WTC11 (cell line): ENCODE measurements at regions not wholly inside any gene's neighbourhood (a gene's known extent, or its start where the extent isn't known, plus 50 kb on each side); places are given as distances from the start of the nearest gene placed in this dataset.

Experiments used
- ATAC-seq: fragments of 200-7000 bp; cut with Tn5 transposase; 2 replicates; pipeline ENCODE4 v1.10.0; 2021; ENCODE audit warnings: mild to moderate bottlenecking, moderate library complexity
- CTCF ChIA-PET: fragments of 300-600 bp; sonication (Branson Sonifier 250); formaldehyde crosslinking; loops from one replicate; lab custom pipeline; 2021; ENCODE audit warnings: antibody characterized with exemption; lab: Charles Lee
- POLR2A ChIA-PET: fragments of 350-600 bp; sonication (Branson Sonifier 250); formaldehyde crosslinking; loops from one replicate; lab custom pipeline; 2021; ENCODE audit warnings: antibody characterized with exemption; lab: Charles Lee
- DNase-seq: peaks from one replicate; pipeline ENCODE4 v3.0.0; 2021; ENCODE audit warnings: low spot score
- H3K27ac Mint-ChIP-seq: 2 replicates; pipeline ENCODE4 v1.8.0; 2021; ENCODE audit warnings: mixed read lengths
- H3K27me3 Mint-ChIP-seq: 2 replicates; pipeline ENCODE4 v1.8.0; 2021; ENCODE audit warnings: low read depth, mild to moderate bottlenecking, moderate library complexity, mixed read lengths
- H3K36me3 Mint-ChIP-seq: 2 replicates; pipeline ENCODE4 v1.8.0; 2021; ENCODE audit warnings: mixed read lengths
- H3K4me1 Mint-ChIP-seq: 2 replicates; pipeline ENCODE4 v1.8.0; 2022; ENCODE audit warnings: mixed read lengths
- H3K4me3 Mint-ChIP-seq: 2 replicates; pipeline ENCODE4 v1.8.0; 2021; ENCODE audit warnings: mild to moderate bottlenecking, moderate library complexity, mixed read lengths
- H3K9me3 Mint-ChIP-seq: 2 replicates; pipeline ENCODE4 v1.8.0; 2021; ENCODE audit warnings: mixed read lengths
- ELF4 ChIP-seq: sonication (generic); formaldehyde crosslinking; IDR thresholded peaks from 2 replicates; pipeline ENCODE4 v1.8.1; 2022; ENCODE audit warnings: low read depth, mild to moderate bottlenecking, moderate library complexity, missing genetic modification reagents
- FOXK1 ChIP-seq: sonication (generic); formaldehyde crosslinking; IDR thresholded peaks from 2 replicates; pipeline ENCODE4 v1.8.0; 2022; ENCODE audit warnings: mild to moderate bottlenecking, moderate library complexity, missing genetic modification reagents
- HMGA2 ChIP-seq: fragments of 250-450 bp; sonication (Bioruptor Pico); IDR thresholded peaks from 2 replicates; pipeline ENCODE4 v1.4.0; 2021; ENCODE audit warnings: mild to moderate bottlenecking, moderate library complexity
- MYBL2 ChIP-seq: sonication (generic); formaldehyde crosslinking; IDR thresholded peaks from 2 replicates; pipeline ENCODE4 v1.8.1; 2023; ENCODE audit warnings: mild to moderate bottlenecking, moderate library complexity, missing genetic modification reagents
- NFYB ChIP-seq: sonication (generic); formaldehyde crosslinking; conservative IDR thresholded peaks from 2 replicates; pipeline ENCODE4 v1.8.0; 2022; ENCODE audit warnings: low read depth, missing genetic modification reagents
- NR2C2 ChIP-seq: sonication (generic); formaldehyde crosslinking; IDR thresholded peaks from 2 replicates; pipeline ENCODE4 v1.8.0; 2022; ENCODE audit warnings: mild to moderate bottlenecking, missing genetic modification reagents
- OVOL2 ChIP-seq: fragments of 250-450 bp; sonication (Bioruptor Pico); IDR thresholded peaks from 2 replicates; pipeline ENCODE4 v1.9.0; 2021; ENCODE audit warnings: mild to moderate bottlenecking, borderline replicate concordance
- RORB ChIP-seq: fragments of 250-450 bp; sonication (Bioruptor Pico); IDR thresholded peaks from 2 replicates; pipeline ENCODE4 v1.9.0; 2021; ENCODE audit warnings: mild to moderate bottlenecking
- SOX15 ChIP-seq: fragments of 250-450 bp; sonication (Bioruptor Pico); IDR thresholded peaks from 2 replicates; pipeline ENCODE4 v1.9.0; 2021; ENCODE audit warnings: mild to moderate bottlenecking
- TCF7 ChIP-seq: sonication (generic); formaldehyde crosslinking; IDR thresholded peaks from 2 replicates; pipeline ENCODE4 v1.8.0; 2022; ENCODE audit warnings: mild to moderate bottlenecking, low read depth, missing genetic modification reagents, moderate library complexity
- TP53 ChIP-seq: sonication (generic); formaldehyde crosslinking; IDR thresholded peaks from 2 replicates; pipeline ENCODE4 v1.8.1; 2023; ENCODE audit warnings: mild to moderate bottlenecking, missing genetic modification reagents
- ZNF121 ChIP-seq: sonication (generic); formaldehyde crosslinking; IDR thresholded peaks from 2 replicates; pipeline ENCODE4 v1.8.0; 2023; ENCODE audit warnings: missing genetic modification reagents
- ZNF138 ChIP-seq: sonication (generic); formaldehyde crosslinking; conservative IDR thresholded peaks from 2 replicates; pipeline ENCODE4 v1.8.1; 2022; ENCODE audit warnings: mild to moderate bottlenecking, moderate library complexity, missing genetic modification reagents
- ZNF263 ChIP-seq: sonication (generic); formaldehyde crosslinking; IDR thresholded peaks from 2 replicates; pipeline ENCODE4 v1.8.1; 2022; ENCODE audit warnings: low read depth, mild to moderate bottlenecking, moderate library complexity, missing genetic modification reagents
- ZNF396 ChIP-seq: fragments of 250-450 bp; sonication (Bioruptor Pico); IDR thresholded peaks from 2 replicates; pipeline ENCODE4 v1.8.0; 2021; ENCODE audit warnings: mild to moderate bottlenecking, moderate library complexity, borderline replicate concordance
- ZNF423 ChIP-seq: fragments of 250-450 bp; sonication (Bioruptor Pico); IDR thresholded peaks from 2 replicates; pipeline ENCODE4 v2.1.2; 2022; ENCODE audit warnings: mild to moderate bottlenecking, moderate library complexity
- ZNF671 ChIP-seq: fragments of 250-450 bp; sonication (Bioruptor Pico); IDR thresholded peaks from 2 replicates; pipeline ENCODE4 v1.8.0; 2021; ENCODE audit warnings: mild to moderate bottlenecking
- TF ChIP-seq, protein P1 (sequence below): sonication (generic); formaldehyde crosslinking; IDR thresholded peaks from 2 replicates; pipeline ENCODE4 v1.8.0; 2022; ENCODE audit warnings: mild to moderate bottlenecking, missing genetic modification reagents
- TF ChIP-seq, protein P2 (sequence below): sonication (generic); formaldehyde crosslinking; conservative IDR thresholded peaks from 2 replicates; pipeline ENCODE4 v1.8.1; 2022; ENCODE audit warnings: mild to moderate bottlenecking, missing genetic modification reagents
- TF ChIP-seq, protein P3 (sequence below): sonication (generic); formaldehyde crosslinking; IDR thresholded peaks from 2 replicates; pipeline ENCODE4 v1.8.1; 2022; ENCODE audit warnings: low read depth, missing genetic modification reagents, borderline replicate concordance
- TF ChIP-seq, protein P4 (sequence below): sonication (generic); formaldehyde crosslinking; IDR thresholded peaks from 2 replicates; pipeline ENCODE4 v1.8.1; 2023; ENCODE audit warnings: mild to moderate bottlenecking, missing genetic modification reagents, moderate library complexity
- TF ChIP-seq, protein P5 (sequence below): fragments of 250-450 bp; sonication (Bioruptor Pico); IDR thresholded peaks from 2 replicates; pipeline ENCODE4 v1.9.0; 2021; ENCODE audit warnings: mild to moderate bottlenecking
- TF ChIP-seq, protein P6 (sequence below): sonication (generic); formaldehyde crosslinking; IDR thresholded peaks from 2 replicates; pipeline ENCODE4 v1.8.1; 2022; ENCODE audit warnings: missing genetic modification reagents, borderline replicate concordance
- TF ChIP-seq, protein P7 (sequence below): fragments of 250-450 bp; sonication (Bioruptor Pico); conservative IDR thresholded peaks from 2 replicates; pipeline ENCODE4 v1.9.0; 2021; ENCODE audit warnings: mild to moderate bottlenecking

DNA sequence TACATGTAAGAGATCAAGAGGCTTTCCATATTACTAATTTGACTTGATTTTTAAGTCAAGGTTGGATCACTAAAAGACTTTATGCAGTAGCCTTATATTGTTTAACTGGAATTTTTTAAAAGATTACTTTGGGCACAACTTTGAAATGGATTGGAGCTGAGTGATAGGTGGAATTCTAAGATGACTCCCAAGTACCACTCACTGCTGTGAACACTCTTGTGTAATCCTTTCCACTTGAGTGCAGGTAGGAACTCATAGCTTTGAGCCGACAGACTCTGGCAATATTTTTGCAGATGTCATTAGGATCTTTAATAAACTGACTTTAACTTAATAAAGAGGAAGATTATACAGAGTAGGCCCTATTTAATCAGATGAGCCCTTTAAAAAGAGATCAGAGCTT is 831.1 kb upstream of the NCAM2 start (continued):
- TF ChIP-seq ZNF423 (CRISPR knock-in tag) = no peak
- TF ChIP-seq, protein P1, sequence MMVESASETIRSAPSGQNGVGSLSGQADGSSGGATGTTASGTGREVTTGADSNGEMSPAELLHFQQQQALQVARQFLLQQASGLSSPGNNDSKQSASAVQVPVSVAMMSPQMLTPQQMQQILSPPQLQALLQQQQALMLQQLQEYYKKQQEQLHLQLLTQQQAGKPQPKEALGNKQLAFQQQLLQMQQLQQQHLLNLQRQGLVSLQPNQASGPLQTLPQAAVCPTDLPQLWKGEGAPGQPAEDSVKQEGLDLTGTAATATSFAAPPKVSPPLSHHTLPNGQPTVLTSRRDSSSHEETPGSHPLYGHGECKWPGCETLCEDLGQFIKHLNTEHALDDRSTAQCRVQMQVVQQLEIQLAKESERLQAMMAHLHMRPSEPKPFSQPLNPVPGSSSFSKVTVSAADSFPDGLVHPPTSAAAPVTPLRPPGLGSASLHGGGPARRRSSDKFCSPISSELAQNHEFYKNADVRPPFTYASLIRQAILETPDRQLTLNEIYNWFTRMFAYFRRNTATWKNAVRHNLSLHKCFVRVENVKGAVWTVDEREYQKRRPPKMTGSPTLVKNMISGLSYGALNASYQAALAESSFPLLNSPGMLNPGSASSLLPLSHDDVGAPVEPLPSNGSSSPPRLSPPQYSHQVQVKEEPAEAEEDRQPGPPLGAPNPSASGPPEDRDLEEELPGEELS (CRISPR knock-in tag) = no peak
- TF ChIP-seq TP53 = no peak
- no peak for TF ChIP-seq NFYB (CRISPR knock-in tag)
- TF ChIP-seq ZNF263 (CRISPR knock-in tag) = no peak
- TF ChIP-seq FOXK1 (CRISPR knock-in tag) = no peak
- no peak for TF ChIP-seq ZNF138 (CRISPR knock-in tag)
- no peak for TF ChIP-seq ZNF121 (CRISPR knock-in tag)
- TF ChIP-seq, protein P2, sequence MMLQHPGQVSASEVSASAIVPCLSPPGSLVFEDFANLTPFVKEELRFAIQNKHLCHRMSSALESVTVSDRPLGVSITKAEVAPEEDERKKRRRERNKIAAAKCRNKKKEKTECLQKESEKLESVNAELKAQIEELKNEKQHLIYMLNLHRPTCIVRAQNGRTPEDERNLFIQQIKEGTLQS (CRISPR knock-in tag) = no peak
- no peak for TF ChIP-seq TCF7 (CRISPR knock-in tag)

DNA sequence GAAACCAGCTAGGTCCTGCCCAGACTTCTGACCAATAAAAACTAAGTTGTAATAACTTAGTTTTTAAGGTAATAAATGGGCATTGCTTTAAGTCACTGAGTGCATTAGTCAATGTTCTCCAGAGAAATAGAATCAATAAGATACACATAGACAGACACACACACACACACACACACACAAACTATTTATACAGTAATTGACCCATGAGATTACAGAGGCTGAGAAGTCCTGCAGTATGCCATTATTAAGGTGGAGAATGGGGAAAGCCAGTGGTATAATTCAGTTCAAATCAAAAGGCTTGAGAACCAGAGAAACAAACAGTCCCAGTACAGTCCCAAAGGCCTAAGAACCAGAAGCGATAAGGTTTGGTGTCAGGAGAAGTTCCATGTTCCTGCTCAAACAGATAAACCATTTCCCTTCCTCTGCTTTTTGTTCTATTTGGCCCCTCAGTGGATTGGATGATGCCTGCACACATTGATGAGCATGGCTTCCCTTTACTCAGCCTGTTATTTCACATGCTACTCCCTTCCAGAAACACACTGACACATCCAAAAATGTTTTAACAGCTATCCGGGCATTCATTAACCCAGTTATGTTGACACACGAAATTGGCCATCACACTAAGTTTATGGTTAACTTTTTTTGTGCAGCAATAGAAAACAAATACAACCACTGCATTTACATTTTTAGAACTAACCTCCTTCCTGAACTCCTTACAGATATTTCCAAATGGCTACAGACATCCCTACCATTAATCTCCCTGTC is 828.2 kb upstream of the NCAM2 start:
- DNase-seq (no peak), ATAC-seq (no peak)
- no peaks in the 10 kb centered on the region for H3K4me1 Mint-ChIP-seq
- no peak overlapping the region for H3K4me3 Mint-ChIP-seq
- H3K9me3 Mint-ChIP-seq = no peaks in the 10 kb centered on the region
- TF ChIP-seq ELF4 (no peak), ZNF671 (CRISPR knock-in tag) (no peak), NR2C2 (CRISPR knock-in tag) (no peak), RORB (CRISPR knock-in tag) (no peak), ZNF423 (CRISPR knock-in tag) (no peak), ZNF396 (CRISPR knock-in tag) (no peak), SOX15 (CRISPR knock-in tag) (no peak), OVOL2 (CRISPR knock-in tag) (no peak), HMGA2 (no peak), MYBL2 (CRISPR knock-in tag) (no peak)
- TF ChIP-seq, protein P3, sequence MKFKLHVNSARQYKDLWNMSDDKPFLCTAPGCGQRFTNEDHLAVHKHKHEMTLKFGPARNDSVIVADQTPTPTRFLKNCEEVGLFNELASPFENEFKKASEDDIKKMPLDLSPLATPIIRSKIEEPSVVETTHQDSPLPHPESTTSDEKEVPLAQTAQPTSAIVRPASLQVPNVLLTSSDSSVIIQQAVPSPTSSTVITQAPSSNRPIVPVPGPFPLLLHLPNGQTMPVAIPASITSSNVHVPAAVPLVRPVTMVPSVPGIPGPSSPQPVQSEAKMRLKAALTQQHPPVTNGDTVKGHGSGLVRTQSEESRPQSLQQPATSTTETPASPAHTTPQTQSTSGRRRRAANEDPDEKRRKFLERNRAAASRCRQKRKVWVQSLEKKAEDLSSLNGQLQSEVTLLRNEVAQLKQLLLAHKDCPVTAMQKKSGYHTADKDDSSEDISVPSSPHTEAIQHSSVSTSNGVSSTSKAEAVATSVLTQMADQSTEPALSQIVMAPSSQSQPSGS (CRISPR knock-in tag) = no peak
- TF ChIP-seq, protein P4, sequence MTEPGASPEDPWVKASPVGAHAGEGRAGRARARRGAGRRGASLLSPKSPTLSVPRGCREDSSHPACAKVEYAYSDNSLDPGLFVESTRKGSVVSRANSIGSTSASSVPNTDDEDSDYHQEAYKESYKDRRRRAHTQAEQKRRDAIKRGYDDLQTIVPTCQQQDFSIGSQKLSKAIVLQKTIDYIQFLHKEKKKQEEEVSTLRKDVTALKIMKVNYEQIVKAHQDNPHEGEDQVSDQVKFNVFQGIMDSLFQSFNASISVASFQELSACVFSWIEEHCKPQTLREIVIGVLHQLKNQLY (CRISPR knock-in tag) = no peak
- TF ChIP-seq, protein P5, sequence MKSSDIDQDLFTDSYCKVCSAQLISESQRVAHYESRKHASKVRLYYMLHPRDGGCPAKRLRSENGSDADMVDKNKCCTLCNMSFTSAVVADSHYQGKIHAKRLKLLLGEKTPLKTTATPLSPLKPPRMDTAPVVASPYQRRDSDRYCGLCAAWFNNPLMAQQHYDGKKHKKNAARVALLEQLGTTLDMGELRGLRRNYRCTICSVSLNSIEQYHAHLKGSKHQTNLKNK (CRISPR knock-in tag) = no peak
- TF ChIP-seq, protein P6, sequence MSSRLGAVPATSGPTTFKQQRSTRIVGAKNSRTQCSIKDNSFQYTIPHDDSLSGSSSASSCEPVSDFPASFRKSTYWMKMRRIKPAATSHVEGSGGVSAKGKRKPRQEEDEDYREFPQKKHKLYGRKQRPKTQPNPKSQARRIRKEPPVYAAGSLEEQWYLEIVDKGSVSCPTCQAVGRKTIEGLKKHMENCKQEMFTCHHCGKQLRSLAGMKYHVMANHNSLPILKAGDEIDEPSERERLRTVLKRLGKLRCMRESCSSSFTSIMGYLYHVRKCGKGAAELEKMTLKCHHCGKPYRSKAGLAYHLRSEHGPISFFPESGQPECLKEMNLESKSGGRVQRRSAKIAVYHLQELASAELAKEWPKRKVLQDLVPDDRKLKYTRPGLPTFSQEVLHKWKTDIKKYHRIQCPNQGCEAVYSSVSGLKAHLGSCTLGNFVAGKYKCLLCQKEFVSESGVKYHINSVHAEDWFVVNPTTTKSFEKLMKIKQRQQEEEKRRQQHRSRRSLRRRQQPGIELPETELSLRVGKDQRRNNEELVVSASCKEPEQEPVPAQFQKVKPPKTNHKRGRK (CRISPR knock-in tag) = no peak
- TF ChIP-seq, protein P7, sequence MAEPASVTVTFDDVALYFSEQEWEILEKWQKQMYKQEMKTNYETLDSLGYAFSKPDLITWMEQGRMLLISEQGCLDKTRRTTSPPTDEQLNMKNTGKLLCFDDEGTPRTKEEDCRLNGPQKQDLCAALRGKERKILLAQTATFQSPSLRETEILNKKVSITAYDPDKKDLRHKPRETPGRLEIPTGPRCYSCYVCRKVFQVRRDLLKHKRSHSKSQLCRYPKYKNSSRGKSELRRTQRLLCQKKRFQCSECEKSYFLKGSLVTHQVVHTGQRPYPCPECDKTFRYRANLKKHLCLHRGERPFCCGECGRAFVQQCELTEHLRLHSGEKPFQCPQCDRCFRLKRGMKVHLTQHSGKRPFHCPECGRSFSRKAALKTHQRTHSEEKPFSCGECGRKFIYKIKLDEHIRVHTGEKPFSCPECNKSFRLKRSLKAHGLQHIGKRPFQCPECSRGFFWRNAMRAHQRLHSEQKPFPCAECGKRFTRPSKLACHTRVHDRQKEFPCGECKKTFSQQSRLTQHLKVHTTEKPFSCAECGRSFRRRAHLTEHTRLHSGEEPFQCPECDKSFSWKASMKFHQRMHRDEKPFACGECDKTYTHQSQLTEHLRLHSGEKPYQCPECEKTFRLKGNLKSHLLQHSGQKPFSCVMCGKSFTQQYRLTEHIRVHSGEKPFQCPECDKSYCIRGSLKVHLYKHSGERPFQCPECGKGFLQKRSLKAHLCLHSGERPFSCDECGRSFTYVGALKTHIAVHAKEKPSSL (CRISPR knock-in tag) = no peak
- H3K36me3 Mint-ChIP-seq = no peaks in the 10 kb centered on the region
- ChIA-PET CTCF (no interaction called here), POLR2A (no interaction called here)
- no peak overlapping the region for H3K27ac Mint-ChIP-seq
- H3K27me3 Mint-ChIP-seq = no peaks in the 10 kb centered on the region; the same call in 1 of the 2 replicates
